Body of pancreas (tissue), 4 donors: ENCODE measurements at regions not wholly inside any gene's neighbourhood (a gene's known extent, or its start where the extent isn't known, plus 50 kb on each side); places are given as distances from the start of the nearest gene placed in this dataset.
"Not testable (repeated sequence)": the region's sequence is repeated elsewhere in the genome, so short reads cannot be mapped to it uniquely, and the experiment has no call there.

Experiments
- CTCF ChIP-seq, 7 experiments: fragments of 450-650 bp in 4 of 7; fragments of 200-600 bp in 3 of 7; sonication (generic) in 3 of 7; IDR thresholded peaks; one replicate each; pipeline ENCODE4 v1.5.1; 2016 to 2019; ENCODE audit warnings: antibody characterized with exemption in 7 of 7
- POLR2A ChIP-seq, 3 donors: fragments of 450-650 bp; IDR thresholded peaks; one replicate each; pipeline ENCODE4 v1.6.1; 2016; ENCODE audit warnings: antibody characterized with exemption in 3 of 3, mild to moderate bottlenecking in 2 of 3

- not testable (repeated sequence) for TF ChIP-seq CTCF, POLR2A (IDR thresholded peaks at IDR 0.05)
Observed at GRCh38 chr9:101820983-101821382, 82.5 kb upstream of the GRIN3A start.
